Esophagus squamous epithelium (tissue), 4 donors: ENCODE measurements at regions not wholly inside any gene's neighbourhood (a gene's known extent, or its start where the extent isn't known, plus 50 kb on each side); places are given as distances from the start of the nearest gene placed in this dataset.
"Not testable (repeated sequence)": the region's sequence is repeated elsewhere in the genome, so short reads cannot be mapped to it uniquely, and the experiment has no call there.

Experiments used
- POLR2A ChIP-seq, 4 donors: fragments of 450-650 bp; IDR thresholded peaks; one replicate each; pipeline ENCODE4 v1.6.1; 2017; ENCODE audit warnings: antibody characterized with exemption in 4 of 4, mild to moderate bottlenecking in 4 of 4, moderate library complexity in 3 of 4
- TF ChIP-seq, protein P1 (sequence below), 6 experiments: fragments of 450-650 bp in 4 of 6; fragments of 200-600 bp in 2 of 6; sonication (generic) in 2 of 6; IDR thresholded peaks; one replicate each; pipeline ENCODE4 v1.5.1; 2016 to 2019; ENCODE audit warnings: antibody characterized with exemption in 6 of 6, mild to moderate bottlenecking in 4 of 6, moderate library complexity in 4 of 6

GRCh38 chr3:125781678-125782077 lies 186.4 kb upstream of the OSBPL11 start:
- not testable (repeated sequence) for TF ChIP-seq POLR2A (IDR thresholded peaks at IDR 0.05)
- TF ChIP-seq, protein P1, sequence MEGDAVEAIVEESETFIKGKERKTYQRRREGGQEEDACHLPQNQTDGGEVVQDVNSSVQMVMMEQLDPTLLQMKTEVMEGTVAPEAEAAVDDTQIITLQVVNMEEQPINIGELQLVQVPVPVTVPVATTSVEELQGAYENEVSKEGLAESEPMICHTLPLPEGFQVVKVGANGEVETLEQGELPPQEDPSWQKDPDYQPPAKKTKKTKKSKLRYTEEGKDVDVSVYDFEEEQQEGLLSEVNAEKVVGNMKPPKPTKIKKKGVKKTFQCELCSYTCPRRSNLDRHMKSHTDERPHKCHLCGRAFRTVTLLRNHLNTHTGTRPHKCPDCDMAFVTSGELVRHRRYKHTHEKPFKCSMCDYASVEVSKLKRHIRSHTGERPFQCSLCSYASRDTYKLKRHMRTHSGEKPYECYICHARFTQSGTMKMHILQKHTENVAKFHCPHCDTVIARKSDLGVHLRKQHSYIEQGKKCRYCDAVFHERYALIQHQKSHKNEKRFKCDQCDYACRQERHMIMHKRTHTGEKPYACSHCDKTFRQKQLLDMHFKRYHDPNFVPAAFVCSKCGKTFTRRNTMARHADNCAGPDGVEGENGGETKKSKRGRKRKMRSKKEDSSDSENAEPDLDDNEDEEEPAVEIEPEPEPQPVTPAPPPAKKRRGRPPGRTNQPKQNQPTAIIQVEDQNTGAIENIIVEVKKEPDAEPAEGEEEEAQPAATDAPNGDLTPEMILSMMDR (IDR thresholded peaks at IDR 0.05) = not testable (repeated sequence)
